Tibial nerve (tissue), 4 donors: ENCODE measurements at regions not wholly inside any gene's neighbourhood (a gene's known extent, or its start where the extent isn't known, plus 50 kb on each side); places are given as distances from the start of the nearest gene placed in this dataset.

Experiments
- EP300 ChIP-seq, 2 donors: sonication (generic); formaldehyde crosslinking; IDR thresholded peaks; one replicate each; pipeline ENCODE4 v1.6.1; 2017; ENCODE audit warnings: antibody characterized with exemption in 2 of 2, mild to moderate bottlenecking in 1 of 2
- POLR2A ChIP-seq, 2 donors: fragments of 450-650 bp; IDR thresholded peaks; one replicate each; pipeline ENCODE4 v1.6.1; 2017; ENCODE audit warnings: antibody characterized with exemption in 2 of 2, mild to moderate bottlenecking in 2 of 2, moderate library complexity in 2 of 2
- TF ChIP-seq, protein P1 (sequence below), 5 experiments: fragments of 200-600 bp in 3 of 5; fragments of 450-650 bp in 2 of 5; sonication (generic) in 3 of 5; IDR thresholded peaks; one replicate each; pipeline ENCODE4 v1.5.1; 2016 to 2019; ENCODE audit warnings: antibody characterized with exemption in 5 of 5, mild to moderate bottlenecking in 3 of 5, moderate library complexity in 2 of 5

DNA sequence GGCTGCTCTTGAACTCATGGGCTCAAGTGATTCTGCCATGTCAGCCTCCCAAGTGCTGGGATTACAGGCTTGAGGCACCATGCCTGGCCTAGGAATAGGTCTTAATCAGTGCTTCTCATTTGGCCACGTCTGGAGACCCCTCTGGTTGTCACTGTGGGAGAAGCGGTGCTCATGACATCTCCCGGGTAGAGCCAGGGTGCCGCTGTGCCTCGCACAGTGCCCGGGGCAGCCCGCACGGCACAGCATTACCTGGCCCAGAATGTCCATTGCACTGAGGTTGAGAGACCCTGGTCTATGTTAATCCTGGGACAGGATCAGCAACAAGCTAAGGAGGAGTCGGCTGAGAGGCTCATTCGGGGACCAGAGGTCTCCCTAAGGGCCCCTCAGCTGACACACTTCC lies 160.8 kb downstream of the EFNB2 start:
- TF ChIP-seq, protein P1, sequence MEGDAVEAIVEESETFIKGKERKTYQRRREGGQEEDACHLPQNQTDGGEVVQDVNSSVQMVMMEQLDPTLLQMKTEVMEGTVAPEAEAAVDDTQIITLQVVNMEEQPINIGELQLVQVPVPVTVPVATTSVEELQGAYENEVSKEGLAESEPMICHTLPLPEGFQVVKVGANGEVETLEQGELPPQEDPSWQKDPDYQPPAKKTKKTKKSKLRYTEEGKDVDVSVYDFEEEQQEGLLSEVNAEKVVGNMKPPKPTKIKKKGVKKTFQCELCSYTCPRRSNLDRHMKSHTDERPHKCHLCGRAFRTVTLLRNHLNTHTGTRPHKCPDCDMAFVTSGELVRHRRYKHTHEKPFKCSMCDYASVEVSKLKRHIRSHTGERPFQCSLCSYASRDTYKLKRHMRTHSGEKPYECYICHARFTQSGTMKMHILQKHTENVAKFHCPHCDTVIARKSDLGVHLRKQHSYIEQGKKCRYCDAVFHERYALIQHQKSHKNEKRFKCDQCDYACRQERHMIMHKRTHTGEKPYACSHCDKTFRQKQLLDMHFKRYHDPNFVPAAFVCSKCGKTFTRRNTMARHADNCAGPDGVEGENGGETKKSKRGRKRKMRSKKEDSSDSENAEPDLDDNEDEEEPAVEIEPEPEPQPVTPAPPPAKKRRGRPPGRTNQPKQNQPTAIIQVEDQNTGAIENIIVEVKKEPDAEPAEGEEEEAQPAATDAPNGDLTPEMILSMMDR (IDR thresholded peaks at IDR 0.05) = no peak
- no peak for TF ChIP-seq POLR2A (IDR thresholded peaks at IDR 0.05)
- TF ChIP-seq EP300 (IDR thresholded peaks at IDR 0.05) = no peak
